Gastrocnemius medialis (tissue), 4 donors: ENCODE measurements at regions not wholly inside any gene's neighbourhood (a gene's known extent, or its start where the extent isn't known, plus 50 kb on each side); places are given as distances from the start of the nearest gene placed in this dataset.

Source experiments
- ATAC-seq, 2 donors: fragments of 150-250 bp; one replicate each; pipeline ENCODE4 v1.9.1; 2016
- DNase-seq, 2 donors: peaks; one replicate each; pipeline ENCODE4 v3.0.0-alpha.2; 2019
- H3K27ac ChIP-seq, 4 donors: fragments of 200-600 bp; sonication (generic); 1 replicate in 1 of 4; 2 replicates in 3 of 4; pipeline ENCODE4 v1.5.1; 2016 to 2018; ENCODE audit warnings: mild to moderate bottlenecking in 2 of 4, moderate library complexity in 1 of 4
- H3K27me3 ChIP-seq, 3 donors: fragments of 200-600 bp; sonication (generic) in 2 of 3; 1 replicate in 1 of 3; 2 replicates in 2 of 3; pipeline versions ENCODE4 v1.5.1 to v1.6.0; 2016 to 2019; ENCODE audit warnings: mild to moderate bottlenecking in 1 of 3, moderate library complexity in 1 of 3
- H3K36me3 ChIP-seq, 2 donors: fragments of 200-600 bp; sonication (generic) in 1 of 2; one replicate each; pipeline ENCODE4 v1.5.1; 2017 to 2018
- H3K4me1 ChIP-seq, 2 donors: fragments of 200-600 bp; sonication (generic) in 1 of 2; one replicate each; pipeline ENCODE4 v1.5.1; 2016 to 2017; ENCODE audit warnings: mild to moderate bottlenecking in 2 of 2
- H3K4me3 ChIP-seq, 4 donors: fragments of 200-600 bp; sonication (generic) in 3 of 4; 1 replicate in 1 of 4; 2 replicates in 3 of 4; pipeline ENCODE4 v1.5.1; 2016 to 2019; ENCODE audit warnings: mild to moderate bottlenecking in 2 of 4
- H3K9me3 ChIP-seq, 3 donors: fragments of 200-600 bp; sonication (generic) in 2 of 3; 1 replicate in 1 of 3; 2 replicates in 2 of 3; pipeline ENCODE4 v1.5.1; 2016 to 2019
- CTCF ChIP-seq, 5 experiments: fragments of 450-650 bp in 3 of 5; fragments of 200-600 bp in 2 of 5; sonication (generic) in 2 of 5; IDR thresholded peaks in 4 of 5; conservative IDR thresholded peaks in 1 of 5; 1 replicate in 4 of 5; 2 replicates in 1 of 5; pipeline ENCODE4 v1.5.1; 2016 to 2019; ENCODE audit warnings: antibody characterized with exemption in 5 of 5, mild to moderate bottlenecking in 3 of 5, moderate library complexity in 3 of 5
- POLR2A ChIP-seq, 2 donors: fragments of 450-650 bp; IDR thresholded peaks; one replicate each; pipeline ENCODE4 v1.6.1; 2017; ENCODE audit warnings: antibody characterized with exemption in 2 of 2, mild to moderate bottlenecking in 2 of 2, moderate library complexity in 2 of 2
- in situ Hi-C, 4 donors: fragments of 200-750 bp; cut with MboI; loops; one replicate each; pipeline versions ENCODE4 v1.15.0 to v1.8.0; 2017; ENCODE audit warnings: low sequenced_read_pairs in 4 of 4
- intact Hi-C: fragments of 100-400 bp; cut with DNase I; formaldehyde crosslinking; loops from one replicate; pipeline ENCODE4 v1.15.1; 2023; ENCODE audit warnings: low total_unique reads

DNA sequence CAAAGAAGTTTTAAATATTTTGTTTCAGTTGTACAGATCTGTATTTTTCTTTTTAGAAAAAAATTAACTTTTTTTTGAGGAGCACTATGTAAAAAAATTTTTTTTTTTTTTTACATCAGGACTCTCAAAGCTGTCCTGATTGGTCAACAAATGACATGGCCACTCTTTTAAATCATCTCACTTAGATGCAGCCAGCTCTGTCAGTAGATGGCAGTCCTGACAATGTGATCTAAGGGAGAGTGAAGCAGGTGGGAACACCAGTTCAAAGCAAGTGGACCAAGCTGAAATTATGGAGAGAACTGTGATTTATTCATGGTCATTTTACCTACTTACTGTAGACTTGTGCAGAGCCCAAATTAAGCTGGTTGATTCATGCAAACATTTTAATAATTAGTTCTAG, 174.7 kb upstream of the GPRIN3 start:
- Histone ChIP-seq H3K36me3 (no peaks in the 10 kb centered on the region), H3K4me3 (no peak overlapping the region), H3K9me3 (no peaks in the 10 kb centered on the region), H3K4me1 (no peaks in the 10 kb centered on the region), H3K27me3 (no peaks in the 10 kb centered on the region), H3K27ac (no peak overlapping the region)
- DNase-seq (no peak), ATAC-seq (no peak)
- in situ Hi-C loops (no loop called here), intact Hi-C loops (no loop called here)
- TF ChIP-seq POLR2A (IDR thresholded peaks at IDR 0.05) (no peak), CTCF (IDR thresholded peaks at IDR 0.05 in 4 of 5, conservative IDR thresholded peaks at IDR 0.05 in 1 of 5) (no peak)

- DNase-seq (no peak), ATAC-seq (peak in 1 of 2 donors; percentile 18)
- no peak for TF ChIP-seq POLR2A (IDR thresholded peaks at IDR 0.05)
- no peak for TF ChIP-seq CTCF (IDR thresholded peaks at IDR 0.05 in 4 of 5, conservative IDR thresholded peaks at IDR 0.05 in 1 of 5)
- Histone ChIP-seq H3K27me3 (no peaks in the 10 kb centered on the region), H3K36me3 (no peaks in the 10 kb centered on the region), H3K4me3 (peak overlapping the region in 1 of 4 donors; percentile 11), H3K9me3 (no peaks in the 10 kb centered on the region), H3K4me1 (no peaks in the 10 kb centered on the region), H3K27ac (no peak overlapping the region)
- intact Hi-C loops, result no loop called here
- in situ Hi-C loops, result no loop called here
Measured at GRCh38 chr4:89469930-89470375, 162.4 kb upstream of the GPRIN3 start.

GRCh38 chr4:89469516-89469915, 161.9 kb upstream of the GPRIN3 start:
- no peak for TF ChIP-seq POLR2A (IDR thresholded peaks at IDR 0.05)
- TF ChIP-seq CTCF (IDR thresholded peaks at IDR 0.05 in 4 of 5, conservative IDR thresholded peaks at IDR 0.05 in 1 of 5), result no peak
- in situ Hi-C loops (no loop called here), intact Hi-C loops (no loop called here)
- H3K4me3 ChIP-seq, result peak overlapping the region in 1 of 4 donors; percentile 11
- H3K36me3 ChIP-seq, result no peaks in the 10 kb centered on the region
- DNase-seq, result no peak
- no peaks in the 10 kb centered on the region for H3K9me3 ChIP-seq
- H3K4me1 ChIP-seq, result no peaks in the 10 kb centered on the region
- H3K27ac ChIP-seq, result no peak overlapping the region
- no peaks in the 10 kb centered on the region for H3K27me3 ChIP-seq
- ATAC-seq, result no peak

GRCh38 chr4:89468602-89469001, 161.0 kb upstream of the GPRIN3 start:
- in situ Hi-C loops (no loop called here), intact Hi-C loops (no loop called here)
- DNase-seq (no peak), ATAC-seq (no peak)
- Histone ChIP-seq H3K4me1 (no peaks in the 10 kb centered on the region), H3K27me3 (no peaks in the 10 kb centered on the region), H3K4me3 (no peak overlapping the region), H3K9me3 (no peaks in the 10 kb centered on the region), H3K36me3 (no peaks in the 10 kb centered on the region), H3K27ac (no peak overlapping the region)
- no peak for TF ChIP-seq POLR2A (IDR thresholded peaks at IDR 0.05)
- TF ChIP-seq CTCF (IDR thresholded peaks at IDR 0.05 in 4 of 5, conservative IDR thresholded peaks at IDR 0.05 in 1 of 5), result no peak

GRCh38 chr4:89463341-89463740, 155.7 kb upstream of the GPRIN3 start:
- Histone ChIP-seq H3K27me3 (no peaks in the 10 kb centered on the region), H3K27ac (no peak overlapping the region), H3K36me3 (no peaks in the 10 kb centered on the region), H3K4me3 (no peak overlapping the region), H3K4me1 (no peaks in the 10 kb centered on the region), H3K9me3 (no peaks in the 10 kb centered on the region)
- TF ChIP-seq CTCF (IDR thresholded peaks at IDR 0.05 in 4 of 5, conservative IDR thresholded peaks at IDR 0.05 in 1 of 5) (no peak), POLR2A (IDR thresholded peaks at IDR 0.05) (no peak)
- in situ Hi-C loops (no loop called here), intact Hi-C loops (no loop called here)
- ATAC-seq (no peak), DNase-seq (no peak)
